GM10266 (cell line): ENCODE measurements at regions not wholly inside any gene's neighbourhood (a gene's known extent, or its start where the extent isn't known, plus 50 kb on each side); places are given as distances from the start of the nearest gene placed in this dataset.

Experiments used
- DNase-seq: peaks from one replicate; pipeline ENCODE4 v3.0.0; 2012; ENCODE audit errors: extremely low spot score
- TF ChIP-seq, protein P1 (sequence below): IDR thresholded peaks from 2 replicates; pipeline ENCODE4 v1.5.1; 2012; ENCODE audit warnings: mild to moderate bottlenecking, low read depth; ENCODE audit not compliant: control insufficient read depth, insufficient read depth; ENCODE audit errors: missing control alignments

- TF ChIP-seq, protein P1, sequence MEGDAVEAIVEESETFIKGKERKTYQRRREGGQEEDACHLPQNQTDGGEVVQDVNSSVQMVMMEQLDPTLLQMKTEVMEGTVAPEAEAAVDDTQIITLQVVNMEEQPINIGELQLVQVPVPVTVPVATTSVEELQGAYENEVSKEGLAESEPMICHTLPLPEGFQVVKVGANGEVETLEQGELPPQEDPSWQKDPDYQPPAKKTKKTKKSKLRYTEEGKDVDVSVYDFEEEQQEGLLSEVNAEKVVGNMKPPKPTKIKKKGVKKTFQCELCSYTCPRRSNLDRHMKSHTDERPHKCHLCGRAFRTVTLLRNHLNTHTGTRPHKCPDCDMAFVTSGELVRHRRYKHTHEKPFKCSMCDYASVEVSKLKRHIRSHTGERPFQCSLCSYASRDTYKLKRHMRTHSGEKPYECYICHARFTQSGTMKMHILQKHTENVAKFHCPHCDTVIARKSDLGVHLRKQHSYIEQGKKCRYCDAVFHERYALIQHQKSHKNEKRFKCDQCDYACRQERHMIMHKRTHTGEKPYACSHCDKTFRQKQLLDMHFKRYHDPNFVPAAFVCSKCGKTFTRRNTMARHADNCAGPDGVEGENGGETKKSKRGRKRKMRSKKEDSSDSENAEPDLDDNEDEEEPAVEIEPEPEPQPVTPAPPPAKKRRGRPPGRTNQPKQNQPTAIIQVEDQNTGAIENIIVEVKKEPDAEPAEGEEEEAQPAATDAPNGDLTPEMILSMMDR = no peak
- no peak for DNase-seq
Observed at GRCh38 chr4:14329228-14329627, 673.1 kb upstream of the CPEB2 start.

DNA sequence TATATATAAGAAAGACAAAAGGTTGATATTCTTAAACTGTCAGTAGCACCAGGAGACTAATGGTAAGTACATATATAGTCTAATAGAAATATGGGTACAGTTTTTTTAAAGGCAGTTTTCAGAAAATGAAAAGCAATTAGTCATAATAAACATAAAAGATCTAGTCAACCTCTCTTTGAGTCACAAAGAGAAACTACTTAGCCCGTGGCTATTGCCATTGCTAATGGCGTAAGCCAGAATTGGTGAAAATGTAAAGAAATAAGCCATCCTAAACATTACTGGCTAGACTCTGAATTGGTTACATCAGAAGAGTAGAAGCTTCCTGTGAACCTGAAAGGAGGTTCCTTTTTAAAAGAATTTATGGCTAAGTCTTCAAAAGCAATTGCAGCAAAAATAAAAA, 668.7 kb upstream of the CPEB2 start:
- TF ChIP-seq, protein P1 = no peak
- DNase-seq = no peak

- DNase-seq = no peak
- TF ChIP-seq, protein P1 = no peak
Observed at GRCh38 chr4:14334166-14334565, 668.1 kb upstream of the CPEB2 start.

DNA sequence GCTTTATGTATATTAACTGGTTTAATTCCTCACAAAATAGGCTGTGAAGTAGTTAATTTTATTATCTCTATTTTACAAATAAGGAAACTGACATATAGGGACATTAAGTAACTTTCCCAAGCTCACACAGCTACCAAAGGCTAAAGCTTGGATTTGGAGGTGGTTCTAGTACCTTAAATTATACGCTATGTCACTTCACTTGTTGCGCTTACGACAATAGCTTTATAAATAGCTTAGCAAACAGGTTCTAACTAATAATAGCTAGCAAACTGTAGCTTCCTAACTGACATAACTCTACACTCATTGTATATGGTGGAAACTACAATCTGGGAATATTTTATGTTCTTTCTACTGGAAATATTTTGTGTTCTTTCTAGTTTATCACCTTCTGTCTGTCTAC, 666.4 kb upstream of the CPEB2 start:
- no peak for DNase-seq
- TF ChIP-seq, protein P1 = no peak

GRCh38 chr4:14336656-14337055, 665.6 kb upstream of the CPEB2 start:
- no peak for DNase-seq
- TF ChIP-seq, protein P1 = no peak

DNA sequence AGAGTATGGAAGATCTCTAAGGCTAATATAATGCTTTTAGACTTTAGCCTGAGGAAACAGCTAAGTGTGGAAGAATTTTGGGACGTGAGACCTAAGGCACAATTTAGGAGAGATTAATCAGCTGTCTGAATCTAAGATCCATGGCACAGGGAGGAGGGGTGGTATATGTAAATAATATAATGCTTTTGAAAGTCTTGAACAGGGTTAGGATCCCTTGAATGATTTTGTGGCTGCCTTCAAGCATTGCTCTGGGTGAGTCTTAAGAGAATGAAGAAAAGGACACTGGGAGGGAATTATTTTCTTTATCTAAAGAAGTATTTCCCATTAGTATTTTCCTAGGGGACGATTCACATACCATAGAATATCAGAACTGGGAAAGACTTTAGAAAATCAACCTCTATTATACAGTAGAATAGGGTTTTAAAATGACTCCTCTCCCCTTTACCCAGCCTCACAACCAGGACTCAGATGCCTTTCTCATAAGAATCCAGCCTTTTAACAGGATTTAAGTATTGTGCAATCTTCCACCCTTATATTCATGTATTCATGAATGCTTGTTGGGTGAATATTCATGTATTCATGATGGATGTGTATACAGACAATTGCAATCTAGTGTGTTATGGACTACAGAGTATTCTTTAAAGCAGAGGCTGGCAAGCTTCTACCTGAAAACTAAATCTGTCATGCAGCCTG, 664.2 kb upstream of the CPEB2 start:
- TF ChIP-seq, protein P1 = no peak

DNA sequence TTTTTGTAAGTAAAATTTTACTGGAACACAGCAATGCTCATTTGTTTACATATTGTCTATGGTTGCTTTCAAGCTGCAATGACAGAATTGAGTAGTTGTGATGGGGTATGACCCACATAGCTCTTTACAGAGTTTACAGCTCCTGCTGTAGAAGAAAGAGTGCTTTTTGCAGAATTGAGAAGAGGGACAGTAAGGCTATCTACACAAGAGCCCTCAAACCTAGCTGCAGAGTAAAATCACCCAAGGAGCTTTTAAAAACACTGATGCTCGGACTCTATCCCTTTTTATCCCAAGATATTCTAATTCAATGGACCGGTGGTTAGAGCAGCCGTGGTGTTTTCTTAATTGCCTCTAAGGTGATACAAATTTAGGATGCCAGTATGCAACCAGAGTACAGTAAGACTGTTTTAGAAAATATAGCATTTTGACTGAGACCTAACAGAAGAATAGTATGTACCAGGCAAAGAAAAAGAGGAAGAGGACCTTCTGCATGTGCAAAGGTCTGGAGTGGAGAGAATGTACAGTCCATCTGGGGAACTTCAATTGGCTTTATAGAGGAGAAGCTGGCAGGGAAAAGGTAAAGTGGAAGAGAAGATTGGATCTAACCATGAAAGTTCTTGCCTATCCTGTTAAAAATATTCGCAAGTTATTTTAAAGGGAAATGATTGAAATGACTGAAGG, 663.6 kb upstream of the CPEB2 start:
- DNase-seq = no peak
- TF ChIP-seq, protein P1 = no peak

More for the DNA sequence above, 664.2 kb upstream of the CPEB2 start:
- no peak for DNase-seq
